ENCODE measurements at regions not wholly inside any gene's neighbourhood (a gene's known extent, or its start where the extent isn't known, plus 50 kb on each side); places are given as distances from the start of the nearest gene placed in this dataset.

DNA sequence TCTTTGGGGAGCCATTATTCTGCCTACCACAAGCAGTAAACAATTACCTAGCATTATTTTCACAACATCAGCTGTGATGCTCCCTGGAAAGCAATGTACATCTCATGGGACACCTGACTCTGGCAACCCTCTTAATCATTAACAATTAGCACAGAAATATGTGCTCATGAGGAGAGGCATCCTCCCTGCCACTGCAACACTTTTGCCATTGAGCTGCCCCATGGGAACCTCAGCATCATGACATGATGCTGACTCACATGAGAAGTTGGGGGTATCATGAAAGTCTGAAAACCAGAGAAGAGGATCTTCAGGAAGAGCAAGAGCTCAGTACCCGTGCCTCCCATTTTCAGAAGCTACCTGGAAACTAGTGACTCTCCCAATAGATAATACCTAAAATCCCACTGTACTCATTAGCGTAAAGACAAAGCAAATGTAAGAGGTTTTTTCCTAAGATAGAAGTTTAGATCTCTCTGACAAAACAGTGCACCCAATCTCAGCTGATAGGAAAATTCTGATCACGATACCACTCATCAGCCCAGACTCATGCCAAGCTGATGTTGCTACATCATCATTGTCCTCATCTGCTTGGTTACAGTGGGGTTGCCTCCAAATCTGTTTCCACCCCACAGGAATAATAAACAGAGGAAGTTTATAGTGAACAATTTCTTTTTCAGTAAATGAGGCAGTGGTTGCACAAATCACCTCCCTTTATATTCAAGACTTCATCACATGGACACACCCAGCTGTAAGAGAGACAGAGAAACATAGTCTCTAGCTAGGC, 244.5 kb downstream of the NR2F1-AS1 start:
- no peak for TF ChIP-seq EP300 (IDR thresholded peaks at IDR 0.05; ENCODE audit: borderline replicate concordance)
- TF ChIP-seq TAF1 (IDR thresholded peaks at IDR 0.05; ENCODE audit: low read depth): no peak
- no peak for TF ChIP-seq YY1 (IDR thresholded peaks at IDR 0.05; ENCODE audit: low read depth)
- TF ChIP-seq REST (IDR thresholded peaks at IDR 0.05; ENCODE audit: low read depth): no peak
- TF ChIP-seq, protein P1, sequence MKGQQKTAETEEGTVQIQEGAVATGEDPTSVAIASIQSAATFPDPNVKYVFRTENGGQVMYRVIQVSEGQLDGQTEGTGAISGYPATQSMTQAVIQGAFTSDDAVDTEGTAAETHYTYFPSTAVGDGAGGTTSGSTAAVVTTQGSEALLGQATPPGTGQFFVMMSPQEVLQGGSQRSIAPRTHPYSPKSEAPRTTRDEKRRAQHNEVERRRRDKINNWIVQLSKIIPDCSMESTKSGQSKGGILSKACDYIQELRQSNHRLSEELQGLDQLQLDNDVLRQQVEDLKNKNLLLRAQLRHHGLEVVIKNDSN (IDR thresholded peaks at IDR 0.05): no peak
- no peak for TF ChIP-seq EGR1 (IDR thresholded peaks at IDR 0.05)
